Nephron (organoid): ENCODE measurements at regions not wholly inside any gene's neighbourhood (a gene's known extent, or its start where the extent isn't known, plus 50 kb on each side); places are given as distances from the start of the nearest gene placed in this dataset.

ENCODE experiments used
- H3K27ac Mint-ChIP-seq, 3 experiments: 2 replicates each; pipeline ENCODE4 v1.8.0; 2020; ENCODE audit warnings: mixed read lengths in 3 of 3, mild to moderate bottlenecking in 2 of 3, moderate library complexity in 1 of 3
- H3K27me3 Mint-ChIP-seq: 2 replicates; pipeline ENCODE4 v1.8.0; 2021; ENCODE audit warnings: low read depth, mild to moderate bottlenecking, moderate library complexity, mixed read lengths
- H3K36me3 Mint-ChIP-seq: 2 replicates; pipeline ENCODE4 v1.8.0; 2020; ENCODE audit warnings: low read depth, mixed read lengths
- H3K4me1 Mint-ChIP-seq: 2 replicates; pipeline ENCODE4 v1.8.0; 2020; ENCODE audit warnings: mixed read lengths
- H3K4me3 Mint-ChIP-seq, 3 experiments: 2 replicates each; pipeline ENCODE4 v1.8.0; 2020; ENCODE audit warnings: mild to moderate bottlenecking in 3 of 3, mixed read lengths in 3 of 3, moderate library complexity in 2 of 3
- H3K9me3 Mint-ChIP-seq: 2 replicates; pipeline ENCODE4 v1.8.0; 2020; ENCODE audit warnings: mixed read lengths
- CTCF ChIP-seq, 3 experiments: fragments of 200-600 bp; sonication (generic); IDR thresholded peaks; one replicate each; pipeline ENCODE4 v1.5.0; 2021; ENCODE audit warnings: antibody characterized with exemption in 3 of 3; ENCODE audit not compliant: unreplicated experiment in 3 of 3

DNA sequence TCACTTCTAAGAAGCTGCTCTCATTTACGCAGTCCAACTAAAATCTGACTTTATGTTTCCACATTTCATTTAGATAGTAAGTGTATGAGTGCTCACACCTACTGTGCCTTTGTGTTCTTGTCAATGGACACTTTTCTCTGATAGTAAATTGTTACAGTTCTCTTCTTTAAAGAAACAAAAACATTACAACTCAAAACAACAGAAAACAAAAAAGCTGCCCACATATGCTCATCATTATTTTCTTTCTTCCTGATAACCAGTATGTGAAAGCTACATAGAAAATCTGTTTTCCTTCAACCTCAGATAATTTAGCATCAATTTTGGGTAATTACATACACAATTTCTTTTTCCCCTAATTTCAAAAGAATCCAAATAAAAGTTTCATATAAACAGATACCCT, 1247.8 kb upstream of the NXPH2 start:
- TF ChIP-seq CTCF (IDR thresholded peaks at IDR 0.05; ENCODE audit: unreplicated experiment in 3 of 3), result no peak
- H3K4me1 Mint-ChIP-seq, result no peaks in the 10 kb centered on the region
- H3K36me3 Mint-ChIP-seq, result no peaks in the 10 kb centered on the region
- no peaks in the 10 kb centered on the region for H3K27me3 Mint-ChIP-seq
- no peak overlapping the region for H3K27ac Mint-ChIP-seq
- H3K9me3 Mint-ChIP-seq, result no peaks in the 10 kb centered on the region
- H3K4me3 Mint-ChIP-seq, result no peak overlapping the region

GRCh38 chr2:140027320-140027719, 1247.1 kb upstream of the NXPH2 start:
- TF ChIP-seq CTCF (IDR thresholded peaks at IDR 0.05; ENCODE audit: unreplicated experiment in 3 of 3), result no peak
- H3K36me3 Mint-ChIP-seq, result no peaks in the 10 kb centered on the region
- H3K9me3 Mint-ChIP-seq, result no peaks in the 10 kb centered on the region
- no peak overlapping the region for H3K27ac Mint-ChIP-seq
- no peaks in the 10 kb centered on the region for H3K4me1 Mint-ChIP-seq
- H3K27me3 Mint-ChIP-seq, result no peaks in the 10 kb centered on the region
- H3K4me3 Mint-ChIP-seq, result no peak overlapping the region

- H3K4me1 Mint-ChIP-seq, result no peaks in the 10 kb centered on the region
- H3K27me3 Mint-ChIP-seq, result no peaks in the 10 kb centered on the region
- H3K36me3 Mint-ChIP-seq, result no peaks in the 10 kb centered on the region
- TF ChIP-seq CTCF (IDR thresholded peaks at IDR 0.05; ENCODE audit: unreplicated experiment in 3 of 3), result no peak
- no peaks in the 10 kb centered on the region for H3K9me3 Mint-ChIP-seq
- no peak overlapping the region for H3K27ac Mint-ChIP-seq
- H3K4me3 Mint-ChIP-seq, result no peak overlapping the region
Measured at GRCh38 chr2:140023291-140023690, 1243.1 kb upstream of the NXPH2 start.

- no peak overlapping the region for H3K27ac Mint-ChIP-seq
- H3K4me1 Mint-ChIP-seq, result no peaks in the 10 kb centered on the region
- no peaks in the 10 kb centered on the region for H3K27me3 Mint-ChIP-seq
- H3K9me3 Mint-ChIP-seq, result no peaks in the 10 kb centered on the region
- H3K4me3 Mint-ChIP-seq, result no peak overlapping the region
- TF ChIP-seq CTCF (IDR thresholded peaks at IDR 0.05; ENCODE audit: unreplicated experiment in 3 of 3), result no peak
- H3K36me3 Mint-ChIP-seq, result no peaks in the 10 kb centered on the region
Measured at GRCh38 chr2:140018541-140018940, 1238.4 kb upstream of the NXPH2 start.

DNA sequence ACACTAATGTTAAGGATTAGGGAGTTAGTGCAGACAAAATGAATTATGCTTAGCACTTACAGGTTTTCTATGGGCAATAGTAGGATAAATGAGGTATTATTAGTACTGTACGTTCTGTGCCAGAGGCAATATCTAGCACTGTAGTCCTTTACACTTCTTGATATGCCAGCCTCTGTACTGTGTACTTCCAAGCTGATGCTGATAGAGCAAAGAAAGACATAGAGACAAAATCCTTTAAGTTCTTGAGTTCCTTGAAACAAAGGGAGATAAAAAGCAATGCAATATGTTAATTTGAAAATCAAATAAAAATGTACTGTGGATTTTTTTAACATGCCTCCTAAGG, 1234.0 kb upstream of the NXPH2 start:
- H3K27me3 Mint-ChIP-seq, result no peaks in the 10 kb centered on the region

More for the DNA sequence above, 1234.0 kb upstream of the NXPH2 start:
- no peak overlapping the region for H3K4me3 Mint-ChIP-seq
- no peaks in the 10 kb centered on the region for H3K4me1 Mint-ChIP-seq
- no peaks in the 10 kb centered on the region for H3K9me3 Mint-ChIP-seq
- no peaks in the 10 kb centered on the region for H3K36me3 Mint-ChIP-seq
- no peak for TF ChIP-seq CTCF (IDR thresholded peaks at IDR 0.05; ENCODE audit: unreplicated experiment in 3 of 3)
- H3K27ac Mint-ChIP-seq, result no peak overlapping the region
